Thymus (tissue), 11 donors: ENCODE measurements at regions not wholly inside any gene's neighbourhood (a gene's known extent, or its start where the extent isn't known, plus 50 kb on each side); places are given as distances from the start of the nearest gene placed in this dataset.

ENCODE experiments used
- DNase-seq, 9 donors: peaks; one replicate each; pipeline ENCODE4 v3.0.0-alpha.2; 2013; ENCODE audit warnings: low spot score in 9 of 9, low read depth in 6 of 9, missing footprints in 1 of 9
- H3K27ac ChIP-seq, 2 donors: one replicate each; pipeline ENCODE4 v1.5.1; 2013; ENCODE audit warnings: control low read depth in 1 of 2, low read depth in 1 of 2, low read length in 1 of 2, mild to moderate bottlenecking in 1 of 2, moderate library complexity in 1 of 2
- H3K27me3 ChIP-seq, 2 donors: one replicate each; pipeline ENCODE4 v1.5.1; 2013; ENCODE audit warnings: low read length in 1 of 2; ENCODE audit not compliant: control insufficient read depth in 2 of 2, insufficient read depth in 1 of 2
- H3K36me3 ChIP-seq, 2 donors: one replicate each; pipeline ENCODE4 v1.5.1; 2013; ENCODE audit warnings: low read length in 1 of 2, mild to moderate bottlenecking in 1 of 2, moderate library complexity in 1 of 2; ENCODE audit not compliant: control insufficient read depth in 2 of 2, insufficient read depth in 2 of 2
- H3K4me1 ChIP-seq, 2 donors: one replicate each; pipeline ENCODE4 v1.5.1; 2013; ENCODE audit warnings: low read length in 2 of 2; ENCODE audit not compliant: control insufficient read depth in 2 of 2, insufficient read depth in 2 of 2
- H3K4me3 ChIP-seq, 2 donors: one replicate each; pipeline ENCODE4 v1.5.1; 2013; ENCODE audit warnings: low read length in 2 of 2, control low read depth in 1 of 2, mild to moderate bottlenecking in 1 of 2
- H3K9me3 ChIP-seq, 2 donors: one replicate each; pipeline ENCODE4 v1.5.1; 2013; ENCODE audit warnings: low read length in 1 of 2, mild to moderate bottlenecking in 1 of 2; ENCODE audit not compliant: control insufficient read depth in 2 of 2, insufficient read depth in 1 of 2
- WGBS: extraction: QIAGEN DNeasy Blood & Tissue Kit; methylation state at CpG from one replicate; pipeline ENCODE4 v1.1.7; 2013; 5-methylcytosine and 5-hydroxymethylcytosine counted together
- donor health status: healthy.

DNA sequence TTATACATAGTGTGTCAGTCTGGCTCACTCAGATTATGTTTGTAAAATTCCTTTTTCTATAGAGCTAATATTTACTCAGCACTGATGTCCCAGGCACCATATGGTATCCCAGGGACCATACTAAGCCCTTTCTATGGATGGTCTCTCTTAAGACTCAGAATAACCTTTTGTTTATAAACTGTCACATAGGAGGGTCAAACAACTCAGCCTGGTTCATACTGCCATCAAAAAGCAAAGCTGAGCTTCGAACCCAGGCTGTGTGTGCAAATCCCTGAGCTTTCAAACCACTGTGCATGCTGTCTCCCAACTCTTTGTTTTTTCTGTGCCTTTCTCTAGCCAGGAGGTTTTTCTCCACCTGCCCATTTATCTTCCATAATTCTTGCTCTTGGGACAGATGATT lies 135.6 kb upstream of the ARHGAP5 start:
- 93% methylated on average over 1 of the region's 1 CpG for WGBS

DNA sequence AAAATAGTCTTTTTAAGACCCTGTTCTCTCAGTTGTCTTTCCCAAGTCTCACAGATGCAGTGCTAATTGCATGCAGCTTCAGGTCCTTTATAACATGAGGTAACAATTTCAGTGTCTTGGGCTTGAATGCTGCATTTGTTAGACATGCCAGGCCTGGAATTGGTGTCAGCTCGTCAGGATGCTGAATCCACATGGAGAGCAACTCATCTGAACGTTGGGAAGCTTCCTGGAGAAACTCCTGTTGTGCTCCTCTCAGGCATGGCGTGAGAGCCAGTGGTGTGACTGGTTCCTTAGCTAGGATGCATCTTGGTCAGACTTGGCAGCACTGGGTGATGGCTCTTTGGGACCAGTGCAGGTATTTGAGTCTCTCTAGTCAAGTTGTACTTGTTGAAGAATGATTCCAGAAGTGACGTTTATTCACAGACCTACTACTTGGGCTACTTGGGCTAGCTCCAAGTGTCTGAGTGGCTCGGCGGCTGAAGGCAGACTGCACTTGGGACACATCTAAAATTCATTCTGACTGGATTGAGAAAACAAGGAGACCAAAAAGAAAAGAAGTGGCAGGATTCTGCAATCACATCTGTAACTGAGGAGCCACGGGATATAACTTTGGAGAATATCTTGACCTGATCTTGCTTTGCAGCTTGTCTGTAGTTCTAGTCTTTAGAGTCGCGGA lies 134.8 kb upstream of the ARHGAP5 start:
- Histone ChIP-seq H3K4me1 (peaks cover 0 to 2% of the 10 kb centered on the region in 2 donors), H3K9me3 (no peaks in the 10 kb centered on the region), H3K4me3 (no peak overlapping the region), H3K27me3 (no peaks in the 10 kb centered on the region), H3K27ac (no peak overlapping the region), H3K36me3 (no peaks in the 10 kb centered on the region)
- DNase-seq: no peak
- WGBS: 88% methylated on average over 9 of the region's 9 CpGs

More for the DNA sequence above, 135.6 kb upstream of the ARHGAP5 start:
- no peak for DNase-seq
- no peaks in the 10 kb centered on the region for H3K36me3 ChIP-seq
- no peaks in the 10 kb centered on the region for H3K9me3 ChIP-seq
- peaks cover 0 to 2% of the 10 kb centered on the region in 2 donors for H3K4me1 ChIP-seq
- H3K4me3 ChIP-seq: no peak overlapping the region
- no peaks in the 10 kb centered on the region for H3K27me3 ChIP-seq
- no peak overlapping the region for H3K27ac ChIP-seq

DNA sequence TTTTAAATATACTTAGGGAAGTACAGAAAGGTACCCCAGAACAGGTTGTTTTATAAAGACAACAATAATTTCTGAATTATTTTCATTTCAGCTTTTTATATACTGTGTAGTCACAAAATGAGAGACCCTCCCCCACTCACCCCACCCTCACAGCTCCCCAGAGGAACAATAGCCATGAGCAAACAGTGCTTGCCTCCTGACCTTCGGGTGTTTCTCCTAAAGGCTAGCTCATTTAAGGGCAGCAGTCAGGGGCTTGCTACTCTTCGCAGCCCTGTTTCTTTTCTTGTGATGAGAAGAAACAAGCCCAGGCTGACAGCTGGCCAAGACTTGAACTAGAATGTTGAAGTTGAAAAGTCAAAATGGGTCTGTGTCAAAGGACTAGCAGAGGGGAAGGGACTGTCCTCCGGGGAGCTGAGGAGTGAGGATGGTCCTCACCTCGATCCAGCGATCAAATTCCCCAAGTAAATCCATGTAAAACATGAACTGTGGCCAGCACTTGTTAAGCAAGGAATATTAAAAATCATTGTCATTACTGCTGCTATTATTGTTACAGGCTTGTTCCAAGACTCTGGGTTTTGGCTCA lies 133.8 kb upstream of the ARHGAP5 start:
- Histone ChIP-seq H3K36me3 (no peaks in the 10 kb centered on the region), H3K27me3 (no peaks in the 10 kb centered on the region), H3K4me3 (no peak overlapping the region), H3K9me3 (no peaks in the 10 kb centered on the region), H3K4me1 (peaks cover 0 to 2% of the 10 kb centered on the region in 2 donors), H3K27ac (no peak overlapping the region)
- WGBS: 94% methylated on average over 5 of the region's 5 CpGs
- DNase-seq: no peak

GRCh38 chr14:31943861-31944255 lies 133.2 kb upstream of the ARHGAP5 start:
- Histone ChIP-seq H3K4me3 (no peak overlapping the region), H3K27me3 (no peaks in the 10 kb centered on the region), H3K36me3 (no peaks in the 10 kb centered on the region), H3K27ac (no peak overlapping the region), H3K4me1 (peaks cover 0 to 2% of the 10 kb centered on the region in 2 donors), H3K9me3 (no peaks in the 10 kb centered on the region)
- DNase-seq: no peak
- 93% methylated on average over 12 of the region's 12 CpGs for WGBS

- Histone ChIP-seq H3K4me1 (peaks cover 0 to 2% of the 10 kb centered on the region in 2 donors), H3K4me3 (no peak overlapping the region), H3K27ac (no peak overlapping the region), H3K36me3 (no peaks in the 10 kb centered on the region), H3K9me3 (no peaks in the 10 kb centered on the region), H3K27me3 (no peaks in the 10 kb centered on the region)
- 95% methylated on average over 13 of the region's 13 CpGs for WGBS
- no peak for DNase-seq
Observed at GRCh38 chr14:31944256-31945073, 132.6 kb upstream of the ARHGAP5 start.

GRCh38 chr14:31945074-31945613 lies 132.0 kb upstream of the ARHGAP5 start:
- peaks cover 0 to 2% of the 10 kb centered on the region in 2 donors for H3K4me1 ChIP-seq
- no peak overlapping the region for H3K4me3 ChIP-seq
- no peaks in the 10 kb centered on the region for H3K36me3 ChIP-seq
- no peaks in the 10 kb centered on the region for H3K9me3 ChIP-seq
- no peak overlapping the region for H3K27ac ChIP-seq
- no peaks in the 10 kb centered on the region for H3K27me3 ChIP-seq
- WGBS: 94% methylated on average over 3 of the region's 3 CpGs
- peak in 1 of 9 donors; percentile 28 for DNase-seq

GRCh38 chr14:31945701-31946100 lies 131.4 kb upstream of the ARHGAP5 start:
- WGBS: 77% methylated on average over 6 of the region's 6 CpGs
- no peak overlapping the region for H3K4me3 ChIP-seq
- no peaks in the 10 kb centered on the region for H3K9me3 ChIP-seq
- H3K36me3 ChIP-seq: no peaks in the 10 kb centered on the region
- peaks cover 0 to 2% of the 10 kb centered on the region in 2 donors for H3K4me1 ChIP-seq
- H3K27ac ChIP-seq: no peak overlapping the region
- H3K27me3 ChIP-seq: peaks cover 0 to 3% of the 10 kb centered on the region in 2 donors
- DNase-seq: no peak

- DNase-seq: no peak
- Histone ChIP-seq H3K4me1 (peaks cover 0 to 2% of the 10 kb centered on the region in 2 donors), H3K36me3 (no peaks in the 10 kb centered on the region), H3K27me3 (peaks cover 0 to 9% of the 10 kb centered on the region in 2 donors), H3K9me3 (no peaks in the 10 kb centered on the region), H3K27ac (no peak overlapping the region), H3K4me3 (no peak overlapping the region)
- WGBS: 92% methylated on average over 7 of the region's 7 CpGs
Observed at GRCh38 chr14:31947076-31947475, 130.0 kb upstream of the ARHGAP5 start.
